Superior temporal gyrus (tissue), 1 donor: ENCODE measurements at regions not wholly inside any gene's neighbourhood (a gene's known extent, or its start where the extent isn't known, plus 50 kb on each side); places are given as distances from the start of the nearest gene placed in this dataset.
A peak's percentile ranks its signal among the peaks of the same experiment; 100 is the strongest.

Experiments used
- DNase-seq: peaks from one replicate; pipeline ENCODE4 v3.0.0-alpha.2; 2016; ENCODE audit errors: extremely low spot score

DNA sequence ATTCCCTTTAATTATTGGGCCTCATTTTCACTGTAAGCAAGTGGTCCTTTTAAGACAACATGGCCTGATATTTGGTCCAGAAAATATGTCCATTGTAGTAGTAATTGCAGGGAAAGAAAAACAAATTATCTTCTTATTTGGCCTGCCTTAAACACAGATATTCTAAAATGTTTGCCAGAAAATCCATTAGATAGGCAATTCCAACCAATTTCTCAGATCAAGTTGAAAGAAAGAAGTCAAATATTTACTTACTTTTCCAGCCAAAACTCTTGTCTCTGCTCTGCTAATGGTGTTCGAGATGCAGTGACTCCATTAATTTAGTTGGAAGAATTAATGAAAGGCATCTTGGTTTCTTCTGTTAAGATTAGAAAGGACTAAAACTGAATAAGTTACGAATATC, 757.3 kb upstream of the IGFBP3 start:
- DNase-seq = no peak

DNA sequence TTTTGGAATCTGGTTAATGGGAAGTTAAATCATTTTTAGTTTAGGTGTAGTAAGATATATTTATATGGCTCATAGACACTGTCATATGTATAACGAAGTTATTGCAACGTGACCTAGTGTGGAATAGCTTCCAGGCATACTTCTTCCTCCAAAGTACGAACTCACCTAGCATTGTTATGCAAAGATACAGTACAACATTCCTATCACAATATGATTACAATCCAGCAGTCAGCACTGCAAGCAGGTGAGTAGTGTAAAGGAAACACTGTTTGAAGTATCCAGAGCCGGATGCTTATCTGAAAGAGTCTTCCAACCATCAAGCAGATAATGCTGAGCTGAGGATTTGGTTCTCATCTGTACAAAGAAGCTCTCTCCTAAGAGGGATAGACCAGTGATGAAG, 754.4 kb upstream of the IGFBP3 start:
- DNase-seq = no peak

DNA sequence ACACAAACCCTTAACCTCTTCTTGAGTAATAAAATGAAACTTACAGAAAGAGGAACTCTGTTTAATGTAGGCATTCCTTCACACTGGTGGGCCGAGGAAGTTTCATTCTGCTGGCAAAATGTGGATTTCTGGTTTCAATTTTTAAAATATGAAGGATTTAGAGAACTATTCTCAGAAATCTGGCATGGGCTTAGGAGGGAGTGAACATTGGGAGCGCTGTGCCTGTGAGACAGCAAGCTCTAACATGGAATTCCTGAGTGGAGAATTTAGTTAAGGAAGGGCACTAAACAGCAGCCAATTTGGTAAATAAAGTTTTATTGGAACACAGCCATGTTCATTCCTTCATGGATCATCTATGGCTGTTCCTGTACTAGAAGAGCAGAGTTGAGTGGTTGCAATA, 751.8 kb upstream of the IGFBP3 start:
- DNase-seq = no peak

DNA sequence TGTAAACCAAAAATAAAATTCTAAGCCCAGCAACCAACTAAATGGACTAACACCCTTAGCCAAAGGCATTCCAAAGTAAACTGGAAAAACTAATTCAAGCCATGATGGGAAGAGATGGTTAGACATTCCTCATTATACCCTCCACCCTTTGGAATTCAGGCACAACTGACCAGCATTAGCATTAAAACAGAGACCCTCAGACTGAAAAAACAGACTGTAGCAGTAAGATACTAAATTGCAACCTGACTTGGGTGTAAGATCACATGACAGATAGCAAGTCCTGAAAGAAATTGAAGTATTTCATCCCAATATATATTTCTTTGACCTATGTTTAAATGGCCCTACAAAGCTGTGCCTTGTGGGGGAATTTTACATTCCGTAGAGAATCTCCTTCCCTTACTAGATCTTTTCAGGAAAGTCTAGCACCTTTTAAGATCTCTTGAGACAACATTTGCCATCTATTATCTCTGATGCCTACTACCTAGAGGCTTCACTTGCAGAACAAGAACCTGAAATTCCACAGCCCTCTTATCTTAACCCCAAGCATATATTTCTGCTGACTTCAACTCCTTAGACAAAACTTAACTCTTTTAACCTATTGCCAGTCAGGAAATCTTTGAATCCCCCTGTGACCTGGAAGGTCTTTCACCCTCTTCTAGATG, 750.2 kb upstream of the IGFBP3 start:
- no peak for DNase-seq

DNA sequence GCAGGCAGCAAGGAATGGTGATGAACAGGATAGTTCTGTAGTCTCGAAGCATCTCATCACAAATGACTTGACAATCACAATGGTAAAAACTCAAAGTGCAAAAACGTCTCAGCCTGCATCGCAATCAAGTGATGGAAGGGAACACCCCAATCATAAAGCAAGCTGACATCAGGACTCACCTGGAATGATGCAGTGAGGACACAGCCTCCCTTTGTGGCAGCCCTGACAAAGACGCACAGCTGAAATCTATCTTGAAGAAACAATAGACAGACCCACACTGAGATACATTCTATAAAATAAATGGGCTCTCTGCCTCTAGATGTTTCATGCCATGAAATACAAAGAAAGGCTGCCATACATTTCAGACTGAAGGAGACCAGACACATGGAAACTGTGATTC, 748.0 kb upstream of the IGFBP3 start:
- no peak for DNase-seq

DNA sequence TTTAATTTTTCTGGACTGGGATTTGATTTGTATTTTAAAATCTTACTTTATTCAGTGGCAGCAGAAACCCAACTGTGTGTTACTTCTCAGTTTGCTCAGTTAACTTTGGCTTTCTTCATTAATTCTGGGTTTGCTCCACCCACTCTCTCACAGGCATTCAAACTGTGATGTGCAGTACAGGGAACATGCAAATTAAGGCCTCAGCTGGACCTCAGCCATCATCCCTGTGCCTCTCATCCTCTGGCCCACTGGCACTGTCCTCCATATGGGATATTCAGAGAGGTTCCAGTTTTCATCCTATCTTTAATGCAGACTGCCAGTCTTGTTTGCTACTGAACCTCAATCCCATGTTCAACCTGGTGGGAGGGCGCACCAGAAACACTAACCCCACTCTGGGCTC, 743.4 kb upstream of the IGFBP3 start:
- DNase-seq = peak; percentile 47

DNA sequence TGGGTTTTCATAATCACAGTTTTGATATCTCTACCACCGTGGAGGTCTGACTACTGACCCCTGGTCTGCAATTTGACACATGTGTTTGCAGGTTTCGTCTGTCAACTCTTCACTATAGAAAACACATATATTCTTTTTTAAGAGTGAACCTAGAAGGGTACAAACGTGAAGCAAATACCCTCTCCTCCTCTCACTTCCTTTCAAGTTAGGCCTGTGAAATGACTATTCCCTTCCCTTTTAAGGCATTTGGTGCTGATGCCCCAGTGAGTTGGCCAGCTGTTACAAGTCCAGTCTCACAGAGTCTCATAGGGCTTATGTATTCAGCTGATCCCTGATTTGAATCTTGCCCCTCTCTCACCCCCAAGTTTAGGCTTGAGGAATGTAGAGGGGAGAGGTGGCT, 742.0 kb upstream of the IGFBP3 start:
- no peak for DNase-seq

DNA sequence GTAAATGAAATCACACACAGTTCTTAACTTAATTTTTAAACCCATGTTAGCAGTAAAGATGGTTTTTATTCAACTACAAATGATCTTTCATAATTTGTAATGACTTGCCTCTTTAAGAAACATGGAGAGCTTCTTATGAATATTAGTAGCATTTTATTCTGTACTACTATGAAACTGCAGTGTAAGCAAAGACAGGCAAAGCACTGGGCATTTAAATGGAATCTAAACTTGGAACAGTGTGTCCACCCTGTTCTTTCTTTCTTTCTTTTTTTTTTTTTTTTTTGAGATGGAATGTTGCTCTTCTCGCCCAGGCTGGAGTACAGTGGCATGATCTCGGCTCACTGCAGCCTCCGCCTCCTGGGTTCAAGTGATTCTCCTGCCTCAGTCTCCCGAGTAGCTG, 740.4 kb upstream of the IGFBP3 start:
- DNase-seq = no peak

DNA sequence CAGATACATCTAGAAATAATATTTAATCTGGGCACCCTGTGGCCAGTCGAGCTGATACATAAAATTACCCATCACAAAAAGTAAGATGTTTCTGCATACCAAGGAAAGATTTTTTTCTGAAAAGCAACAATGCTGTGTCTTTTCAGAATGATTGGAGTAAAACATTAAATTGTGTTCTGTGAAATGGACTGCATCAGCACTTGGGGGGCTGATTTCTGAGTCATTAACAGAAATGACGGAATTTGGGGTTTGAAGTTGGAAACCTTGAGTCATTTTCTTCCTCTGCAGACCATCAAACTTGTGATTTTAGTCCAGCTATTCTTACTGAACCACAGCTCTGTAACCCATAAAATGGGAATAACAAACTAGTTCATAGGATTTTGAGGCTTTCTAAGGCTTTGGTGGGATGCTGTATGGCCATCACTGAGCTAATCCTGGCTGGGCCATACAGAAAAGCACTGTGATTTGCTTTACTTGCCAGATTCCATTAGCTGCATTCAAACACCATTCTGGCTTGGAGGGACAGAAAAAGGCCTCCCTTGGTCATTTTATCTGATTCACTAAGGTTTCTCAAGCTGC, 739.4 kb upstream of the IGFBP3 start:
- no peak for DNase-seq

DNA sequence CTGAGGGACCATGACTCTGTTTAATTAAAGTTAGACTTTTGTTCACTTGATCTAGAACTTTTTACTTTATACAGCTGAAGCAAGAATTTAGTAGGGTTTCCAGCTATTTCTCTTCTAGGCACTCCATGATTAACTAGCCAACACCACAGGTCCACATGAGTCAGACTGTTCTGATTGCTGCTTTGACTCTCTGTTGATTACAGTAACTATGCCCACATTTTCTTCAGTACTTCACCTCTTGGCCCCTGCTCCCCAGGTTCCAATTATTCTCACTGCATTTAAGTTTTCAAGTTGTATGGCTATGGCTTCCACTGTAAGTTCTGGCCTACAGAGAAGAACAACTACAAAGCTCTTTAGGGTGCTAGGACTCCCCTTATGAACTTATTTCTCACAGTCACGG, 737.2 kb upstream of the IGFBP3 start:
- DNase-seq = no peak

DNA sequence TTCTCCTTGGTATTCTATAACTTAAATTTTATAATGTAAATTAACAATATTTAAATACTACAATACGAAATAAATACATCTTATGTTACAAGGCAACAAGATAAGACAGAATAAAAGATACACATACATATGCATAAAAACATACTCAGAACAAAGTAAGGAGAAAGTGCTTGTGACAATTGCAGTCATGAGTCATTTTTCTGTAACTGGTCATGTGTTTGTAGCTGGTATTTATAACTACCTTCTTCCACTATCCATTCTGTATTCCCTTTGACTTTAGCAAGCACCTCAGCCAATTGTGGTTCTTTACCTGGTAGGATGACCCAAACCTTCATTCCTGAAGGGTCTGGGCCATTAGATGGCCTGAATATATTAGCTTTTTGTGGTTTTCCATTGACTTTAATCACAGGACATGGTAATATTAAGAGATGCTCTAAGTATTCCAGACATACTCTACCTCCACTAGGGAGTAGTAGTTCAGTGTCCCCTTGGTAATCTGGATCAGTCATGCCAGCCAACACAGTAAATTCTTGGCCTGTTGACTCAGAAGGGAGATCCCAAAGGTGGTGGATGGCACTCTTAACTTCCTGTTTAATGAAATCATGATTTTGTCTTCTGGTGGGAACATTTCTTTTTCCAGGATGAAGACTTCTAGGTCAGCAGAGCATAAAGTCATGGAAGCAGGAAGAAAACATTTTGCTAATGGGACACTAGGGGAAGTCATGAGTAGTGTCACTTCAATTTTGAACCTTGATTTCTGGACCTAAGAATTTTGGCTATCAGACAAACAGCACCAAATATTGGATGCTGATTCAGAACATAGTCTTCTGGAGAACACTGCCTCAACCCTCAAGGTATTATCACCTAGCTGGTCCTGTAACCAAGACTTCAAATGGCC, 733.7 kb upstream of the IGFBP3 start:
- DNase-seq = no peak

DNA sequence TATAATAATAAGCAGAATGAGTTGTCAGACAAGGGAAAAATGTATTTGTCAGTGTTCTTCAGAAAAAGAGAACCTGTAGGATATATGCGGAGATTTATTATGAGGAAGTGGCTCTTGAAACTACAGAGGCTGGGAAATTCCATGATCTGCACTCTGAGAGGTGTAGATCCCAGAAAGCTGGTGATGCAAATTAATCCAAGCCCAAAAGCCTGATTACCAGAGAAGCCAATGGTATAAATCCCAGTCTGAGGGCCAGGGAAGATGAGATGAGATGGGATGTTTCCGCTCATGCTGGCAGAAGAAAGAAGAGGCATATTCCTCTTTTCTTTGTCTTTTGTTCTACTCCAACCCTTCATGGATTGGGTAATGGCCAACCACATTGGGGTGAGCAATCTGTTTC, 732.8 kb upstream of the IGFBP3 start:
- DNase-seq = no peak

DNA sequence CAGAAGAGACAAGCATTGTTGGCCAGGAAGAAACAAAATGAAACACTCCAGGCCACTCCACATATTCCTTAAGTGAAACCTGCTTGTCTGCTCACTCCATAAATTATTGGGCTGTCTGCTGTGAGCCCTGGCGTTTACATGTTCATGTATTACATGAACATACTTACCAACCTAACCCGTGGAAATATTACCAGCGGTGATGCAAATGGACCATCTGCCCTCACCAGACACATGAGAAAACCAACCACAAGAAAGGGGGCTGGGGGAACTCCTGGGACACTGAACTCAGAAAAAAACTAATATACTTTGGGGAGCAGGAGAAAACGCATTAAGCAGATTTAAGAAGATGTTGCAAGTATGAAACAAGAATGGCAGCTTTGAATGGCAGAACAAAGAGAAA, 731.2 kb upstream of the IGFBP3 start:
- DNase-seq = no peak

DNA sequence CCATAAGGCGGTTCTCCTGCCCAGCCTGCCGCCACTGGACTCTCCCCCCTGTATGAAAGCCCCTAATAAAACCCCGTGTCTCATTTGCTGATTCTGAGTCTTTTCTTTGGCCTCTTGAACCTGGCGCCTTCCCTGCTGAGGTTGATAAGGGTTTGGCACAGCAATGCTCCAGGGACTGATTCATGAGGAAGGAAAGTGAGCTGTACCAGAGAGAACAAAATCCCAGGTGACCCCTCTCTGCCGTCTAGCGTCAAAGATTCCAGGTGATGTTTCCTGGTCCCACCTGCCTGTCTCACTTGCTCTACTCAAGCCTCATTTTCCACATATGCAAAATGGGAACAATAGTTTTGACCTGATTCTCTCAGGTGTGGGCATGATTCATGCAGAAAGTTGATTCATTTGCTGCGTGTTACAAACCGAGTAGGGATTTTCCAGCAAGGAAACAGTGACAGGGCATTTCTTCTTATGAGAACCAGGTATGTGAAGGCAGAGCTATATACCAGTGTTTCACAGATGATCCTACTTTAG, 730.6 kb upstream of the IGFBP3 start:
- no peak for DNase-seq

DNA sequence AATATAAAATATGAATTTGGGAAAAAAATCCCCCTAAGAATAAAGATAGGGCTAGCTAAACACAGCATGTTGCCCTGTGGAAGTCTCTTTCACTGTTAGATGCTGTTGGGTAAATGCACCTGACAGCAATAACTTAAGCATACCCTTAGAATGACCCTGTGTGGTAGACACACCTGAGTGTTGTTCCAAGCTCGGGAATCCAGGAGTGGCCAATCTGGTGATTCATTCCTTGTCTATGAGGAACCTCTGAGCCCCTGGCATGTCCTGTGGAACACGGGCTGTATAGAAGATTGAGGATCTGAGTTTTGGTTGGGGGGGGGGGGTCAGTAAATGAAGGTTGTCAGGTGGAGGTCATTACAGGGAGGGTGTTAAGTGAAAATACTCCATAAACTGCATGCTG, 730.0 kb upstream of the IGFBP3 start:
- DNase-seq = no peak

DNA sequence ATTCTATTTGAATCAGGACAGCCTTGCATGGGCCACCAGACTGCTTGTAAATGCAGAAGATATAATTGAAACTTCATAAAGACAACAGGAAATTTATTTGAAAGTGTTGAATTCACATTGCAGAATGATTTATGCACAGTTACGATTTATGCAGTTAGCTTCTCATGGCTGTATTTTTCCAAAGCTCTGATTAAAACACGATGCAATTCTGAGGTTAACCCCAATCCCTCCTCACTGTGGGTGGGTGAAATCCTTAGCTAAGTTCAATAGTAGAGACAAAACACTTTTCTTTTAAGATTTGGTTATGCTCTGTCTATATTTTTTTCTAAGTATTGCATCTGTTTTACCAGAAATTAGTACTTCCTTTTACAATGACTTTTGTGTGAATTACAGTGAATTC, 728.8 kb upstream of the IGFBP3 start:
- no peak for DNase-seq

DNA sequence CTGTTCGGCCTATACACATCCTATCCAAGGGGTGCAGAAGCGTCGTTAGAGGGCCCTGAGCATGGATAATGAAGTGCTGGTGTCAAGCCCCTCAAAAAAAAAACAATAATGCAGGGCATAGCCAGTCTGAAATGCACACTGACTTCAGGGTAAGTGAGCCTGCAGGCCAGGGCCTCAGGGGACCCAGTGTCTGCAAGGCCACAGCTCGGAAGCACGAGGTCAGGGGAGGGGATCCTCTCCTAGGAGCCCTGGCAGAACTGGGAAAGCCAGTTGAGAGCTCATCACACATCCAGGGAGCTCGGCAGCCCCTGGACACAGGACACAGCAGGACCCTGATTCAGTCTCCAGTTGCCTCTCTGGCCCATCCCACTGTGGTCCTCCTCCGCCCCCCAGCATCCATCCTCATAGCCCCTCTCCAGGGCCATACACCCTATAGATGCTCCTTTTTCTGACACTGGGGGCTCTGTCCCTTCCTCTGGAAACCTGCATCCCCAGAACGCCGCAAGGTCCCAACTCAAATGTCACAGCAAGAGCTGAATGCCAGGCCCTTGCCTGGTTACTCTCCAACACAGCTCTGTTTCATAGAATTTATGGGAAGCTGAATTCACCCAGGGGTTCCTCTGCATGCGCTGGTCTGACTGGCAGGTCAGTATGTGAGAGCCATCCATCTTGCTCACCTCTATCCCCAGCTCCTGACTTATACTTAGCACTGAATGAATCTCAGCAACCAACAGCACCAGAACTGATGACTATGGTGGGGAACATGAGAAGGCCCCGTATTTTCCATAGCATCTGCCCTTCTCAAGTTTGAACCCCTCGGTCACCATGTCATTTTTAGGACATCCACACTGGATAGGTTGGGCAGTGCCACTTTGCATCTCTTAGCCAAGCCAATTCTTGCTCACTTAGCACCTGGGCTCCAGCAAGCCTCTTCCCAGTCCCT, 717.0 kb upstream of the IGFBP3 start:
- DNase-seq = no peak

DNA sequence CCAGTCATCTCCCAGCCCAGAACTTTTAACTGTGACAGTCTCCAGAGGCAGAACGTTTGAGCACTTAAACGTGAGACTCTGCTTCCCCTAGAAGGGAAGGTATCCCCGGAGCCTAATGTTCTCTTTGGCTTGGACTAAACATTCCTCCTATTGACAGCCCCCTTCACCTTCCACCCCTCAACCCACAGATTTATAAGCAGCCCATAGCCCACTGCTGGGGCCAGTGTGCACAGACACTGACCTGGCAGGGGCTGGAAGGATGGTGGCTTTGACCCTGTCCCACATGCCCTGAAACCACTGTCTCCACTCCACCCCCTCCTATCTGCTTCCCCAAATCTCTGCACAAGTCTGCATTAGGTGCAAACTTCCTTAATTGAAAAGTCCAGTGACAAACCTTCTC, 715.0 kb upstream of the IGFBP3 start:
- no peak for DNase-seq

DNA sequence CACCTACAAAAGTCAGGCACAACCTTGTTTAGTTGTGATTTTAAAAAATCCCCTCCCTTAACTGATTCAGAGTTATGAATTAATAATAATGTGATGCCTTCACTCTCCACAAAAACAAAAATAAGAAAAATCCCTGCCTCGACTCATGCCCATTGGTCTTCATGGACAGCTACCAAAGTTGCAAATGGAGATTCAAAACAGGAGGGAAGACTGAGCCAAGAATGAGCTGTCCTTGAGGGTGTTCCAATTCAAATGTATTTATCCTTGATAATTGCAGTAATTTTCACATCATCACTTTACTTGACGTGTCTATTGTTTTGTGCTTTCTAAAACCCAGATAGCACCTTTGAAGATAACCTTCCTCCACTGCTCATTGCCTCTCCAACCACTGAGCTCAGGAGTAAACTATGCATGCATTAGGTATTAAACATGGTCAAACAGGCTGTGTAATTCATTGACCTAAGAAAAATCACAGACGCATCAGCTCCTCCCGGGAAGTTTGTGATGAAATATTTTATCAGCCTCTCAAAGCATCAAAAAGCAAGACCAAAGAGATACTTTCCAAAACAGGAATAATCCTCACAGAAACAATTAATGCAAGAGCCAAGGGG, 712.7 kb upstream of the IGFBP3 start:
- DNase-seq = no peak

DNA sequence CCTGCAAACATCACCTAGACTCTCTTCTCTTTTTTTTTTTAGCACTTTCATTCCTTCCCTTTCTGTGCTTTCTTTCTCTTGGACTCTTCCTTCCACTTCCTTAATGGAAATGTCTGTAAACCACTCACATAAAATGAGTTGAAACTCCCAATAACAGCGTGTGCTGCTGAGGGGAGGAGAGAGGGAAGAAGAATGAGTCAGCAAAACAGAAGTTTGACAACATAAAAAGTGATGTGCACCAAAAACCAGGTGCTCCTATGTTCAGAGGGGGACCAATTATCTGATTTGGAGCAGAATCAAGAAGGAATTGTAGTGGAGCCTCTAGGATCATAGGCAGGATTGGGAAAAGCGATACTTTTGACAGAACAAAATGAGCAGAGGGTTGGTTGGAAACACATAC, 712.1 kb upstream of the IGFBP3 start:
- DNase-seq = no peak

DNA sequence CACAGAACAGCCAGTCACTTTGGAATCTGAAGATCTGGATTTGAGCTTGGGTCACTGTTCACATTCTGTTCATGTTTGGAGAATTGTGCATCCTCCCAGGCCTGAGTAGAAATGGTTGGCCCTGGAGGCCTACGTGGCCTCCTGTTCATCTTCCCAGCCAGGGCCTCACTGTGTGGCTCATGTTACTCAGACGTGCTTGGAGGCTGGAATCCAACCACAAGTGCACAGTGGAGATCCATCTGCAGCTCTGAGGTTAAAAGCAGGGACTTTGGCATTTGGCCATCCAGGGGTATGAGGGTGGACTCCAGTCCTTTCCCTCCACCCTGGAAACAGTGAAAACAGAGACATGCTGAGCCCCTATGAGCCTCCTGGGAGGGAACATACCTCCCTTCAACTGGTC, 709.0 kb upstream of the IGFBP3 start:
- DNase-seq = no peak
